Activated gamma-delta T cell (primary cell): ENCODE measurements at regions not wholly inside any gene's neighbourhood (a gene's known extent, or its start where the extent isn't known, plus 50 kb on each side); places are given as distances from the start of the nearest gene placed in this dataset.

ENCODE experiments used
- DNase-seq: peaks from one replicate; lab custom pipeline; 2025; lab: John Stamatoyannopoulos, UW

GRCh38 chr18:46265196-46266156 is 161.3 kb downstream of the HAUS1 start:
- no peak for DNase-seq

DNA sequence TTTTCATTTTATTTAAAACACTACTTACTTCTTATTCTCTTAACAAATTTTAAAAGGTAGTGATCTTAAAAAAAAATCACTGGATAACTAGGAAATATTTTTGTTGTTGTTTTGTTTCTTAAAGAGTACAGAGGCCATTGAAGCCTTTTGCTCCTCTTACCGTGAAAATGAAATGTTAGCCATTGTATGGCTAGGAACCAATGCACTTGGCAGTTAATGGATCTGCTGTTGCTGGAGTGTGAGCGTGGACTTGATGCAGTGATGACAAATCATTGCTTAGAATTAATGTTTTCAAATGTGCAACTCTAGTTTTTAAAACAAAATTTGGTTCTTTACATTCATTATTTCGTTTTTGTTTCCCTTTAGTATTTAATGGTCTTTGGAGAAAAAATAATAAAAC is 162.3 kb downstream of the HAUS1 start:
- DNase-seq: no peak

- DNase-seq: no peak
Observed at GRCh38 chr18:46268671-46269070, 164.5 kb downstream of the HAUS1 start.

DNA sequence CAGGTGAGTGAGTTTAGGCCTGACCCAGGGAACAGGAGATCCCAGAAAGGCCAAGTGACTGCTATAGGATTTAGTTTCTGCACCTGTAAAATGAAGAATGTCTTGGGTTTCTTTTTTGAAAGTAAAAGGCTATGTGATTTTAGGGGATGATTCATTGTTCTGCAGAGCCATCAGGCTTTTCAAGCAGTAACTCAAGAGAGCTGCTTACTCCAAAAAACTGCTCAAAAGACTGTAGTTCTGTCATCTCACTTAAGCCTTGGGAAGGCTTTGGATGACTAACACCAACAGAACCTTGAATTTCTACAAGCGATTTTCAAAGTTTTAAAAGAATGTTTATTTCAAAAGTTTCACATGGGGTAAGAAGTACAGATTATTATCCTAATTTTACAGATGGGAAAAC is 165.1 kb downstream of the HAUS1 start:
- DNase-seq: no peak

DNA sequence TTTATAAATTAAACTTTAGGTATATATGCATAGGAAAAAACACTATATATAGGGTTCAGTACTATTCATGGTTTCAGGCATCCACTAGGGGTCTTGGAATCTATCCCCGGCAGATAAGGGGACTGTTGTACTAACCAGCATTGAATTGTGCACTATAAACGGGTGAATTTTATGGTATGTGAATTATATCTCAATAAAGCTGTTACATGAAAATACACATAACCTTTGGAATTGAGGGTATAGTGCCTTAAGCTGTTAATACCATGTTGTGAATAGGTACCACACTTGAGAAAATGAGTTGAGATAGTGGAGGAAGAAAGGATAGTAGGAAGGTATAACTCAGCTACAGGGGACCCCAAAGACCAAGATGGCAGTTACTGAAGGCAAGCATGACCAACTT is 167.3 kb downstream of the HAUS1 start:
- DNase-seq: no peak

DNA sequence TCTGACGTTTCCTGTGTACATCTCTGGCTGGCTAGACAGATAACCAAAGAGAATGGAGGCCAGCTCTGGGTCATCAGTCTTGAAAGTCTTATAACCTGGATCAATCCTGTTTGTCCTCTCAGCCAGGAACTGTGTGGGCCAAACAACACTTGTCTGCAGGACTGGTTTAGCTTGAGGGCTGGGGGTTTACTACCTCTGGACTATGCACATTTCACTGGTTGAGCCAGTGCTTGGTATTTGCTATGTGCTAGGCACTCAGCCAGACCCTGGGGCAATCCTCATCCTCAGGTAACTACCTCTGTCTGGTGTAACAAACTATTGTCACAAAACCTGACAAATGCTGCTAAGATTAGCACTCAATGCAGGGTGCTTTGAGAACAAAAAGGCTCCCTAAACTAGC is 169.7 kb downstream of the HAUS1 start:
- no peak for DNase-seq

DNA sequence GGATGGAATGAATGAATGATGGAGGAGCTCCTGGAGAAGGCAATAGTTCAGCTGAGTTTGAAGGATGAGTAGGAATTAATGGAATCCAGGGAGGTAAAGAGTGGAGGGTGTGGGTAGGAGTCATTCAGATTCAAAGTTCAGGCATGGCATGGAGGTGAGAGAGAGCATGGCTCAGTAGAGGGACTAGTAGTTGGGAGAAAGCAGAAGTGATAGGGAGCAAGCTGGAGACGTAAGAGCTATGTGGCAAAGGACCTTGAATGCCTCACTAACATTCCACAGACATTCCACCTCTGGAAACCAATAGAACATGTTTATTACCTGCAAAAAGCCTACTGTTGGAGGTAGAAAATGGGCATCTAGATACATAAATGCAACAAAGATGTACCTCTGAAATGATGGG is 170.1 kb downstream of the HAUS1 start:
- DNase-seq: no peak

DNA sequence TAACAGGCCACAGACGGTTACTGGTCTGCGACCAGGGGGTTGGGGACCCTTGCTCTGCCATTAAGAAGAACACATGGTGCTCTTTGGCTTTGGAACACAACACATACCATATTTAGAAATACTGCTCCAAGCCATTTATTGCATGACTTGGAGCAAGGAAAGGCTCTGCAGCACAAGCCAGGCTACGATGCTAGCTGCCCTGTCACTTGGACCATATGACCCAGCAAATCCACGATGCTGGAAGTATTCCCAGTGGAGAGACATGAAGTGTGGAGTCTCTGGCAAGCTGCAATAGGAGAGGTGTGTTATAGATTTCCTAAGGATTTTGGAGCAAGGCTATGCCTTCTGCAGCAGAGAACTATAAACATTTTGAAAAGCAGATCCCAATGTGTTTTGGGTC is 171.2 kb downstream of the HAUS1 start:
- DNase-seq: no peak

GRCh38 chr18:46276748-46277147 is 172.6 kb downstream of the HAUS1 start:
- DNase-seq: no peak

- no peak for DNase-seq
Observed at GRCh38 chr18:46278481-46279465, 174.6 kb downstream of the HAUS1 start.

GRCh38 chr18:46279673-46280072 is 175.5 kb downstream of the HAUS1 start:
- no peak for DNase-seq

GRCh38 chr18:46281185-46282176 is 177.3 kb downstream of the HAUS1 start:
- DNase-seq: no peak

DNA sequence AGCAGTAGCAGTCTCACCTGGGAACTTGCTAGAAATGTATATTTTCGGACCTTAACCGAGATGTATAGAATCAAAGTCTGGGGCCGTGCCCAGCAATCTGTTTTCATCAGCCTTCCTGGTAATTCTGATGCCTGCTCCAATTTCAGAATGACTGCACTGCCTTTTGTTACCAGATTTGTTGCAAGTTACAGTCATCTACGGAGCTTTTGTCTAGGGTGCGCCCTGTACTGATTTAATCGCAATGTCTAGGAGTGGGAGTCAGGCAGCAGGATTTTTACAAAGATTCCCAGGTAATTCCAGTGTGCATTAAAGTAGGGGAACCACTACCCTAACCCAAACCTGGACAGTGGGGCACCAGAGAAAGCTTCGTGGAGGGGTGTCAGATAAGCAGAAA is 178.0 kb downstream of the HAUS1 start:
- DNase-seq: no peak

DNA sequence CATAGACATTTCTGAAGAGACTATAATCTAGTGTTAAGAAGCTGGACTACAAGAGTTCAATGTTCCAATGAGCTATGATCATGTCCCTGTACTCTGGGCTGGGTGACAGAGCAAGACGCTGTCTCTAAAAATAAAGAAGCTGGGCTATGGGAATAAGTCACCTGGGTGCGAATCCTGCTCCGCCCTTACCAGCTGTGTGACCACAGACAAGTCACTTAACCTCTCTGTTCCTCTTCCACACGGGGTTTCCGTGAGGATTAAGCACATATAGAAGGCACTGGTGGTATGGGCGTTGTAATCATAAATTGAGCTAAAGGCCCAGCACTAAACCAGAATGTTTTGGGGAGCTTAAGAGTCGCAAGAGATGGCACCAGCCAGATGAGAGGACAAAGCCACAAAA is 178.5 kb downstream of the HAUS1 start:
- DNase-seq: no peak

- no peak for DNase-seq
Observed at GRCh38 chr18:46283268-46283667, 179.1 kb downstream of the HAUS1 start.

DNA sequence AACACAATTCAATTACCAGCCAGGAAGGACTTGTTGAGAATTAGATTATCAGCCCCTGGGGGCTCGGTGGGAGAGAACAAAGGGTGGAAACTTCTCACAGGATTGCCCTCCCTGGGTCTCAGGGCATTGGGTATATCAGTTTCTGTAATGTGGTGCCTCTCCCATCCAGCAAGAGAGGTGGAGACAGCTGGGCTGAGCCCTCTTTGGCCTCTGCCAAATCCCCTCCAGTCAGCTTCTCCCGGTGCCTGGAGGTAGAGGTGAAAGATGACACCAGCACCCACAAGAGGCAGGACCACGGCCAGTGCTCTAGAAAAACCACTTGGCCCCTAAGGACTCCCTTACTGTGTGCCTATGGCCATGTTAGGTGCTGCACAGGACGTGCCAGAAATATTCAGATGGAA is 179.7 kb downstream of the HAUS1 start:
- no peak for DNase-seq

GRCh38 chr18:46289463-46289862 is 185.3 kb downstream of the HAUS1 start:
- no peak for DNase-seq

GRCh38 chr18:46289931-46290330 is 185.7 kb downstream of the HAUS1 start:
- DNase-seq: no peak

- DNase-seq: no peak
Observed at GRCh38 chr18:46290440-46291020, 186.3 kb downstream of the HAUS1 start.

GRCh38 chr18:46291149-46291548 is 187.0 kb downstream of the HAUS1 start:
- DNase-seq: no peak

DNA sequence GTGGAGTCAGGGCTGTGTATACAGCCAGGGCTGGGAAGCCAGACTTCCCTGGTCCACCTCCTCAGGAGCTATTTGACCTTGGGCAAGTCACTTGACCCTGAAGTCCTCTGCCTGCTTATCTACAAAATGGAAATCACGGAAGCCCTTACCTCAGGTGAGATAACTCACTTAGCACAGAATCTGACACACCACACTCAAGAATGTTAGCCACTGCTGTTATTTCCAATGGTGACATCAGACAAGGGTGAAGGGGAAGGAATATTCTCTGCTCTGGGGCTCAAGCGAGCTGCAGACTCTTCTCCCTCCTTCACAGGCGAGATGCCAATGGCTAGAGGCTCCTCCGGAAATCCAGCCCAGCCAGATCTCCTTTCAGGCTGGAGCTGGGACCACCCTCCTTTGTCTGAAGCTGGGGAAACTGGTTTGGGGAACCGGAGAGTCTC is 189.6 kb downstream of the HAUS1 start:
- no peak for DNase-seq
